ENCODE measurements at regions not wholly inside any gene's neighbourhood (a gene's known extent, or its start where the extent isn't known, plus 50 kb on each side); places are given as distances from the start of the nearest gene placed in this dataset.

DNA sequence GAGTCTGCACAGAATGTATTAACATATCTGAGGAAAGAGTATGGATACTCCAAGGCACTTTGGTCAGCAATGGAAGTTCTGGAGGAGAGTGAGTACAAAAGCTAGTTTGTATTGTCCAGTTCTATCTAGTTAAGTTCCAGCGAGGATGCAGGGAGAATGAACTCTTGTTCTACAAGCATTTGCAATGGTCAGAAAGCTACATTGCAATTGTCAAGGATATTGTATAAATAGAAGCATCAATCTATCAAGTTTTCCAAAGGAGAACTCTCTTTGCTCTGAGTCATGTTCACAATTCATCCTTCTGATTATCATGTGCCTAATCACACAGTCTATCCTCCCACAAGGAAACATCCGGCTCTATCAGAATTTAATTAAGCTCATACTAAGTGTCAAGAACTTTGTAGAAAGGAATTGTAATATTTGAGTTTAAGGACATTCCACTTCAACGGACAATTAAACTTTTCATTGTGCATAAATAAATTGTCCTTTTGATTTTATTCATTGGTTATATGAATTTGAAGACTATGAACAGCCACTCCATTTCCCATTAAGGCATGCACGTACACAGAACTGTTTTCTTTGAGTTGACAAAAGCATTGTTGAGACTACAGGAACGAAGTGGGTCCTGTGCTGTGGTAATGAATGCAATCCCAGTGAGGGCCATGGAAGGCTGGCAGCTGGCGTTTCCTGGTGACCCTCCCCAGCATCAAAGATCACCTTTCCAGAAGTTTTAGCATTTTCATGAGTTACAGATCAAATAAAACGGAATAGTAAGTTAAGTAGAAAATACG lies 973.5 kb upstream of the GOT2 start:
- DNase-seq (ENCODE audit: low spot score) = no peak

DNA sequence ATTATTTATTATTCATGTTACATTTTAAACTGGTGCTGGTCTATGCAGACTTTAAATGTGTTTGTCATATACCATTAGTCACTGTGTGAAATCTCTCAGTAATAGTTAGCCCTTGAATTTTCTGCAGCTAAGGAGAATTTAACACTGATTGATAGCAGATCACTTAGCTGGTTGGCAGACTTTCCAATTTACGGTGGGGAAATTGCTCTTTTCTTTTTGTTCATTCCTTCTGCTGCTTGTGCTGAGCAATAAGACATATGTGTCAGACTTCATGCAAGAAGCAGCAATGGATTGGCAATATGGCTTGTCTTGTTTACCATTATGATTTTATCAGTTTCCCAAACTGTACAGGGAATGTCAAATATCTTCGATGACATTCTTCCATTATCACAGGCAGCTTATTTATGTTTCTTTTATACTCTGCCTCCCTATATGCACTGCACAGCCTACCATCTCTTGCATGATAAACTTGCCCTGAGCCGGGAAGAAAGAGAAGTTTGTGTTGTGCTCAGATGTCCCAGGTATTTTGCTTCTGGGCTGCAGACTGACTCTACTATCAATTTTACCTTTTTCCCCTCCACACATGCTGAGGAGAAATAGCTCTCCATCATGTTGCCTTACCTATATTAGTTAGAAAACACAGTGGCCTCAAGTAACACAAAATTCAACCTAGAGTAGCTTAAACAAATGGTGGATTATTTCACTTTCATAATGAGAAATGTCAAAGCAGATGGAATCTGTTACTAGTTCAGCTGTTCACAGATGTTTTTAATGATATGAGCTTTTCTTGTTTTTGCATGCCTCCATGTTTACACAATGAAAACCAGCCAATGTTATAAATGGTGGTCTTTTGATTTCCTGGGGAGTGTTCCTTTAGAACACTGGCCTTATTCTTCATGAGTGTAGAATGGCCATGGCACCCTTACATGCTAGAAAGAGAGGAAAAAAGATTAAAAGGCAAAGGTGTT lies 968.1 kb upstream of the GOT2 start:
- no peak for DNase-seq (ENCODE audit: low spot score)

DNA sequence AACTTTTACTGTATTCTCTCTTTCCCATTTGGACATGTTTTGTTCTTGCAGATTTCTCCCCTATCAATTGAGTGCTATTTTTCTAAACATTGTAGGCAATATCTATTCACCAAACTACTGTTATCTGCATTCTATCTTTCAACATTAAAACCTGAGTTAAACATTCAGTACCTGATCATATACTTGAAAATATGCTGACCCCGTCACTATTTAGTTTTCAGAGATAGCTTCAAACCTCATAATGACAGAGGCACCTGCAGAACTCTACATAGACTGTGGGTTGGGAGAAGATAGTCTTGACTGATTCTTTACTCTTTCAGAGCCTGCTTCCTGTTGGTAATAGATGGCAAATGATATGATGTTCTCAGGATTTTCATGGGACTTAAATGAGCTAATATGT lies 965.7 kb upstream of the GOT2 start:
- no peak for DNase-seq (ENCODE audit: low spot score)

DNA sequence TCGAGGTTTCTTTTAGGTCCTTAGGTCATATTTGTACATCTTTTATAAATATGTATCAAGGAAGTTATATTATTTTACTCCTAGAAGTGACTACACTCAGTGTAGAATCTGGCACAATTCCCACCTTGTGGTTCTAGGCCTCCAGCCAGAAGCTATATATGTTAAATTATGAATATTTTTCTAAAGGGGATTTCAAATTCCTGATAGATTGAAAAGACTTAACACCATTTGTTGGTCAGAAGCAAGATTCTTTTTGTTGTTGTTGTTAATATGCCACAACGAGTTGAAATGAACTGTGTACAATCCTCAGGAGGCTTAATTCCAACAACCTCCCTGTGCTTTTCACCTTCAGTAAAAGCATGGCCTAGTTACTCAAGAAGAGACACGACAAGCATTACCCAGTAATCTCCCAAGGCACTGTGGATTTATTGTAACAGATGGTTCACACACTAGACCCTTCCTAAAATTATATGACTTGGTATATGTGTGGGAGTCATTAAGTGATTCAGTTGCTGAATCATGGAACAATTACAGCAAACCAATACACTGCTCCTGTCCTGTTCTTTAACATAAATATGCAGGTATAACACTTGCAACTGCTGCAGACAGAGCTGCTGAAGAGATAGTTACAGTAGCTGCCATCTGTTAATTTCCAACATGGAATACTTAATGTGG lies 964.4 kb upstream of the GOT2 start:
- DNase-seq (ENCODE audit: low spot score) = peak; percentile 34

DNA sequence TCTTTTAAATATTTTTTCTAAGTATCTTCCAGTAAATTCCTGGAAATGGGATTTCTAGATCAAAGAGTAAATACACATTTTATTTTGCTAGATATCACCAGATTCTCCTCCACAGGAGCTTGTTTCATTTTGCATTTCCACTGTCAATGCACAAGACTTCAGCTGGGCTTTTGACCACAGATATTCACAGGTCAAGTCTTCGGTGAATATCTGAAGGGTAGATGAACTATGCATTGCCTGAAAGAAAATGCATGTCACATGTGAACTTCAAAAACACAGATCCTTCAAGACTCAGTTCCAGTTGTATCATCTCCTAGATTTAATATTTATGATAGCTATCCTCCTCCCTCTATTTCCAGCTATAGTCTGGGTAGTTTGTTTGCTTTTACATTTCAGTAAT lies 963.6 kb upstream of the GOT2 start:
- DNase-seq (ENCODE audit: low spot score) = no peak

DNA sequence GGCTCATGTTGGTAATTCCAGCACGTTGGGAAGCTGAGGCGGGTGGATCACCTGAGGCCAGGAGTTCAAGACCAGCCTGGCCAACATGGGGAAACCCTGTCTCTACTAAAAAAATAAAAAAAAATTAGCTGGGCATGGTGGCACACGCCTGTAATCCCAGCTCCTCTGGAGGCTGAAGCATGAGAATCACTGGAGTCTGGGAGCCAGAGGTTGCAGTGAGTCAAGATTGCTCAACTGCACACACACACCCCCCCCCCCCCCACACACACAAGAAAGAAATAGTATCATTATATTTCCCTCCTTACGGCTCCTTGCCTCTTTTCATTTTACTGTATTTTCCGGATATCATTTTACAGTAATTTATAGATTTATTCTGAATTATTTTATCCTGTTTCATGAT lies 963.1 kb upstream of the GOT2 start:
- DNase-seq (ENCODE audit: low spot score) = no peak

DNA sequence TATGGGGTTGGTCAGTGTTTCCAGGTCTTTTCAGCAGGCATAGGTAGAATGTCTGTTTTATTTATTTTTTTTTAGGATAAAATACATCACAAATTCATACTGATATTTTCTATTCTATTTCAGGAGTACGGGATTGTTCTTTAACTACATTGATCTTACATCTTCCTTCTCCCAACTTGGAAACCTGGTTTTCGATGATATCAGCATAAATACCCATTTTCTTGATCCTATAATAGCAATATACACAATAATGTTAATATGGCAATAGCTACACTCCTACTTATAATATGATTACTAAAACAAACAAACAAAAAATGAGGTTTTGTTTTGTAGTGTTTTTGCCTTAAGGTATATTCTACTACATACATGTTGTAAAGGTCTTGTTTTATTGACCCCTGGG lies 962.4 kb upstream of the GOT2 start:
- no peak for DNase-seq (ENCODE audit: low spot score)

DNA sequence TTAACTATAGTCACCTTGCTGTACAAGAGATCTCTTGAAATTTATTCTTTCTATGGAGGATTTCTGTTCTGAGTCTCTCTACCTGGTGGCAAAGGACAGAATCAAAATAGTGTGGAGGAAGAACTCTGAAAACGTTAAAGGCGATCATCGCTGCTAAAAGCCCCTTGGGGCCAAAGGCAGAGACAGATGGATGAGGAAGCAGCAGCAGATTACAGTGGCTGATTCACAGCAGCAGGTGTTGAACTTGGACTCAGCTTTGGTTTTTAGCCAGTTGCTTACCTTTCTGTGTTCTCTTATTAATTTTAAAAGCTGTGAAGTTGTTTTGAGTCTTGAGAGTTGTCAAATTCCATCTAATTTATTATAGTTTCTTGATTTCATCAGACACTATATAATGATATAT lies 956.1 kb upstream of the GOT2 start:
- peak; percentile 66 for DNase-seq (ENCODE audit: low spot score)

DNA sequence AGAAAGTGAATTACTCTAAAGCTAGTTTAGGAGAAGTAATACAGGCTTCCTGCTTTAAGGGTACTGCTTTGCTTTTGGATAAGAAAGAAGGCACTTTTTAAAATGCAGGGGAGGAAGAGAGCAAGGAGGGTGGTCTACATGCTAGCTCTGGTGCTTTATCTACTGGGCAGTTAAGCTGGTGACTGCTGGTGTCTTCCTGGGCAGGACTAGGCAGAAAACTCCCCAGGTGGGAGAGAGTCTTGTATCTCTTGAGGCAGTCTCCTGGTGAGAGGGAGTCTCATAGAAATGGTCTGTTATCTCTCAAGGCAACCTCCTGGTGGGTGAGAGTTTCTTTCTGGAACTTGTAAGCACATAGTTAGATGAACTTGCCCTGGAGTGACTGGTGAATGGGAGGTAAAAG lies 953.9 kb upstream of the GOT2 start:
- no peak for DNase-seq (ENCODE audit: low spot score)

DNA sequence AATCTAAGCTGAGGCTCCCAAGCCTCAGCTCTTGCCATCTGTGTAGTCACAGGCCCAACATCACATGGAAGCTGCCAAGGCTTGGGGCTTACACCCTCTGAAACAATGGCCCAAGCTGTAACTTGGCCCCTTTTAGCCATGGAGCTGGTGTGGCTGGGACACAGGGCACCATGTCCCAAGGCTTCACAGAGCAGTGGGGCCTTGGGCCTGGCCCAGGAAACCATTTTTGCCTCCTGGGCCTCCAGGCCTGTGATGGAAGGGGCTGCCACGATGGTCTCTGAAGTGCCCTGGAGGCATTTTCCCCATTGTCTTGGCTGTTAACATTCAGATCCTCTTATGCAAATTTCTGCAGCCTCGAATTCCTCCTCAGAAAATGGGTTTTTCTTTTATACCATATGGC lies 952.3 kb upstream of the GOT2 start:
- no peak for DNase-seq (ENCODE audit: low spot score)

DNA sequence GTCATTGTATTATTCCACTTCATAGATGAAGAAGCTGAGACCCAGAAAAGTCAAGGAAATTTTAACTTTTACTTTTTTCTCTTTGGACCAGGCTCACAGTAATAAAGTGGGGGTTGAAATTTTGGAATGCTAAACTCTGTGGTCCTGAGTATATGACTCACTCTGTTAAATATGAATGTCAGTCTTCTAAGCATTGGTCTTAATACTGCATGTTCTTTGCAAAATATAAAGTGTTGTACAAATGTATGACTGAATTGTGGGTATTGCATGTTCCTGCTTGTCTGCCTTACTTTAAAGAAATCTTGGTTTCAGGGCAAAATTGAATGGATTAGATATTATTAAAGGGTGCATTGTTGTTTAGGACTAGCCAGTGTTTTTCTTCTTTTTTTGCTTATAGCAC lies 950.8 kb upstream of the GOT2 start:
- DNase-seq (ENCODE audit: low spot score) = no peak

DNA sequence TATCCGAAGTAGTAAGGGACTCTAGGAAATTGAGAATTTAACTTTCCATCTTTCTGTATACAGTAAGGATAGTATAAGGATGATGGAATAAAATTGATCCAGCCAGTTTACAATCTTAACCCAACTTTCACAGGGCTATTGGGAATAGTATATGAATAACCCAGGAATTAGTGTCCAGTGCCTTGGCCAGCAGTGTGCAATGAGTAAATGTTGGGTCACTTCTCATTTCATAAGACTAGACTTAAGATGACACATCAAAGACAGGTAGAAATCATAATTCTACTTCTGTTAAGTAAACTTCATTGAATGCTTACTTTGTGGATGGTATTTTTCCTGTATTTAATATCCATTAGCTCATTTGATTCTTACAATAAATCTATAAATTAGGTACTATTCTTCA lies 949.6 kb upstream of the GOT2 start:
- DNase-seq (ENCODE audit: low spot score) = no peak

DNA sequence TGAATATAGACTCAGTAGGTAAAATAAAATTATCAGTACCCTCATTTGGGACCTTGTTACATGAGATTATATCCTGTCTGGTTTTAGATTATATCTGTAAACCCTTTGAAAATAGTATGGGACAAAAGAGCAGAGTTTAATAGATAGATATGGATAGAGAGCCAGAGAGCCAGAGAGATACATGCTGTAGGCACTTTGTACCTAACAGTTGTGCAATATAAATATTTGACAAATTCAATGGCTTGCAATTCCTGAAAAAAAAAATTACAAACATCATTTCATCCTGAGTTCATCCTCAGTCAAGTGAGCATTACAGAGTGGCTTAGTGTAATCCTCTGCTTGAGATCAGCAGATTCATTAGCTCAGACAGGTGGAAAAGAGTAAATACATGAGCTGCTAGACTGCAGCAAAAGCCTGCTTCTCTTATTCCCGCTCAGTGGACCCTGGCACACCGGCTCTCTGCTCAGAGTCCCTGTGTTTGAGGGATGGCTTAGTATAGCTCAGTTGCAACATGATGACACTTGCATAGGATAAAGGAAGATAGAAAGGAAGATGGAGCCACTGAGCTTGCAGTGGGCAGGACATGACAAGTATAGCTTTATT lies 931.6 kb upstream of the GOT2 start:
- peak; percentile 53 for DNase-seq (ENCODE audit: low spot score)

DNA sequence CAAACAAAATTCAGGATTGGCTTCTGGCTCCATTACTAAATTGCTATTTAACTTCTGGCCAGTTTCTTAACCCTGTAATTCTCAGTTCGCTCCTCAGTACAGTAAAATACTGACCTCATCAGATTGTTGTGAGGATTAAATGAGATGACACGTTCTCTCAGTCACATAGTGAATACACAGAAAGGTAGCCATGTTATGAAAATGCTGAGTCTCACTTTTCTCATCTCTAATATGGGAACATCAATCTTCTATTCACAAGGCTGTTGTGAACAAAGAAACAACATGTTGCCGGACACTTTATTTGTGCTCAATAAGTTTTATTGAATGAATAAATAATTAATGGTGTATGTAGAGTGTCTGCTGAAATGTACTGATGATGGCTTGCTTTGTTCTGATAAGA lies 924.5 kb upstream of the GOT2 start:
- no peak for DNase-seq (ENCODE audit: low spot score)

DNA sequence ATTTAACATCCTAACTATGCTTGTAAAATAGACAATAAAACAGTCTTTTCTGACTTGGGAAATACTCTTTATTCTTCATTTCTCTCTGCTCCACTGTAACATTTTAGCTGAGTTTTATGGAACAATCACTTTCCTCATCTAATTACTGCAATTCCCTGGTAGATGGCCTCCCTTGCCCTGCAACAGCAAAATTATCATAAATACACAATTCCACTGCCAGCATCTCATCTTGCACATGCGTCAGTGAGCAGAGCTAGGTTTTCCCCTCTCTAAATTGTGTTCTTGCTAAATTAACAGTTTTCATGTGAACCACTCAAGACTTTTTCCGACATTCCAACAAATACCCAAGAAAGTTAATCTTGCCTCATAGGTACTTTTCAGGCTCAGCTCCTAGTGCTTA lies 920.9 kb upstream of the GOT2 start:
- no peak for DNase-seq (ENCODE audit: low spot score)

DNA sequence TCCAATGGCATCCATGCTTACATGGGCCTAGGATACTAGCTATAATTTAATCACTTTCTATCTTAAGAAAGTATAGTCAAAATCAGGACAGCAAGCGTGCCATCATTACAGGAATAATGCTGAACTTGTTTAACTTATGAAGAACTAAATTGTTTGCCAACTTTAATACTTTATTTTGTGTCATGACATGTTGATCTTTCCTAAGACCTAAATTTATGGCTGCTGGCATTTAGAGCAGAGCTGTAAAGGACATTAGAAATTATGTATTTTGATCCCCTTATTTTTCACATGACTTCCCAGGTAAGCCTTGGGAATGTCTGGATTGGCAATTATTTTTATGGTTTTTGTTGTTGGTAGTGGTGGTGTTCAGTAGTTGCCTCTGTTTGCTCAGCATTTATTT lies 920.3 kb upstream of the GOT2 start:
- DNase-seq (ENCODE audit: low spot score) = no peak

DNA sequence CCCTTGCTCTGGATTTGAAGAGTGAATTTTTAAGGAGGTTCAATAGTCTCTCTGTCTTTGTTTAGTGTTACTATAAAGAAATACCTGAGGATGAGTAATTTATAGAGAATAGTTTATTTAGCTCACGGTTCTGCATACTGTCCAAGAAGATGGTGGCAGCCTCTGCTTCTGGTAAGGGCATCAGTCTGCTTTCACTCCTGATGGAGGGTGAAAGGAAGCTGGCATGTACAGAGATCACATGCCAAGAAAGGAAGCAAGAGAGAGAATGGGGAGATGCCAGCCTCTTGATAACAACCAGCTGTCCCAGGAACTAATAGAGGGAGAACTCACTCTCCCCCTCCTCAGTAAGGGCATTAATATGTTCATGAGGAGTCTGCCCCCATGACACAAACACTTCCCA lies 917.5 kb upstream of the GOT2 start:
- no peak for DNase-seq (ENCODE audit: low spot score)

DNA sequence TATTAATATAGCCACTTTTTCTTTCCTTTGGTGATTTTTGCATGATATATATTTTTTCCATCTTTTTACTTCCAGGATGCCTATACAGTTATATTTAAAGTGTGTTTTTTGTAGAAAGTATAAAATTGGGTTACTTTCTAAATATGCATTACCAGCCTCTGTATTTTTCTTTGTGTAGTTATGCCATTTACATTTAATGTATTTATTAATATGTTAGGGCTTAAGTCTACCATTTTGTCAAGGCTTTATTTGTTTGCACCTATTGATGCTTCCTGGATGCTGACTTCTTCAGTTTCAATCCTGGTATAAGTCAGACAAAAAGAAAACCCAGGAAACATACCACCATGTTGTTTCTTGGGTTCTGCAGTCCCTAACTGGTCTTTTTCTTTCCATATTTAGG lies 911.1 kb upstream of the GOT2 start:
- DNase-seq (ENCODE audit: low spot score) = no peak

DNA sequence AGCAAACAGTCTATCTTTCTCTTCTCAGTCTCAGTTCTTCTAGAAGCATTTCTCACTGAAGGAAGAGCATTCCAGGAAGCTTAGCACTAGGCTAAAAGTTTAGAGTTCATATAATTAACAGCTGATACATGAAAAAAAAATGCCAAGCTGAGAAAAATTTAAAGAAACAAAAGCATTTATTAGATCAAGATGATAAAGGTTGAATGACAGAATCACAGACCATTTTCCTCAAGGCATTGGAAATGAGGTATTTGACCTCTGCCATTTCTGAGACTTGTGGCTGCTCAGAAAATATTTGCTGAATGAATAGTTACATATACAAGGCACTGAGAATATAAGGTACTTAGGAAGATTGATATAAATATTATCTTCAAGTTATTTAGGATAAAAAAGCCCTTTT lies 901.6 kb upstream of the GOT2 start:
- DNase-seq (ENCODE audit: low spot score) = no peak

DNA sequence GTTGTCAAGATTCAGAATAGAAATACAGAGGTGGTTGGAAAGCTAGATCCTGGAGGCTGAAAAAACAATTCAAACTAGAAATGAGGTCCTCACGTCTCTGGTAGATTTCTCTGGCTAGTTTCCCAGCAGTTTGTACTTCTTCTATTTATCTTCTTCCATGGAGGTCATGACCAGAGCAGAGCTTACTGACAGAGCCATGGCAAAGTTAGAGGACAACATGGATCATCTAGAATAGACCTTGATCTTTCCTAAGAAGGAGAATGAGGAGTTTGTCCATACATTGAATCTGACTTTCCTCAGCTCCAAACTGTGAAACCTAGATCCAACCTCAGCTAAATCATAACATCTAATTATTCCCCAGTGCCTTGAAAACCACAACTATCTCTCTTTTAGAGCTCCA lies 900.8 kb upstream of the GOT2 start:
- no peak for DNase-seq (ENCODE audit: low spot score)

DNA sequence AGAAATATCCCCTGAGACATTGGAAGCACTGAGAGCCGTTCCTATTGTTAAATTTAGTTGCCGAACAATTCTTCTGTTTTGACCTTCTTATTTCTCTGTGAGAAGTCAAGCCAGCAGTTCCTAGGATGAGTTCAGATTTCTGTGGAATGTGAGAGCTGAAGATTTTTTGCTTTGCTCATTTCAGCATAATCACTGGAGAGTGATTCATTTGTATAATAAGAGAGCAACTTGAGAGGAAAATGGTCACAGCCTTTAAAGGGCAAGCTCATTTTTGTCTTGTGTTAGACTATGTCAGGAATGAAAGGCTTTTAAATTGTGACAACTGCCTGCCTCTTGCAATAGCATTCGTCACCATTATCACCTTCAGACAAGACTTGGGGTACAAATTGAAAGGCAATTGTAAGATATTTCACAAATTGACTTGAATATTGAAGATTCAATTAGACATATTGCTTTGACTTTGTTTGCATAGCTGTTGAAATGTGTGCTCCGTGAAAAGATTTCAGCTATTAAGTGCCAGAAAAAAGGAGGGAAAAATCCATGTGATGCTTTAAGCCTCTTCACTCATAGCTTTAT lies 900.0 kb upstream of the GOT2 start:
- DNase-seq (ENCODE audit: low spot score) = no peak

DNA sequence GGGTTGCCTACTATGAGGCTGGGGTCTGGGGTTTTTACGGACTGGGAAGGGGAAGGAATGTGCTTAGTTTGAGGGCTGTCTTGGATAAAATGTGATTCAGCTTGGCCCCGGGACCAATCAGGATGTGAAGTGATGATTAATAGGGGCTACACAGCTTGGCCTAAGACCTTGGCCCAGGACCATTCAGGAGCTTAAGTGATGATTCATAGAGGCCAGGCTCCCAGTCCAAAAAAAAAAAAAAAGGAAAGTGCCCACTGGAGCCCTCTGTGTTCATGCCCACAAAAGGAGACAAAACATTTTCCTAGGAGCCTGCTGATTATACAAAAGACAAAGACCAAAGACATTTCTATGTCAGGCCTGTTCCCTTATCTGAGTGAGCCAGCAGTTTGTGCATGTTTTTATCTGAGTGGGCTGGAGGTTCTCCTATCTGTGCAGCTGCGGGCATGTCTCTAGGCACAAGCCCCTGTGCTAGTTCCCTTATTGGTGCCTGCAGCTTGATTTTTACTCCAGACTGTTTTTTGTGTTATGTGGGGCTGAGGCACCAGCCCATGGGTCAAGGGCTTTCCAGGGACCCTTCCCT lies 898.2 kb upstream of the GOT2 start:
- no peak for DNase-seq (ENCODE audit: low spot score)

Measured in D341Med (cell line).